Pancreas (tissue), 10 donors: ENCODE measurements at regions not wholly inside any gene's neighbourhood (a gene's known extent, or its start where the extent isn't known, plus 50 kb on each side); places are given as distances from the start of the nearest gene placed in this dataset.

ENCODE experiments used
- ATAC-seq, 4 donors: fragments of 200-7000 bp; cut with Tn5 transposase; one replicate each; pipeline versions ENCODE4 v1.8.0 to v1.9.1; 2020; ENCODE audit warnings: mild to moderate bottlenecking in 4 of 4, moderate library complexity in 4 of 4
- DNase-seq, 6 donors: peaks; one replicate each; pipeline ENCODE4 v3.0.0-alpha.2; 2020
- FAIRE-seq: peaks from 2 replicates; lab custom pipeline; 2012; peaks lifted over from hg19 to GRCh38; lab: Jason Lieb, UNC
- H3K27ac ChIP-seq, 4 donors: fragments of 200-600 bp; sonication (generic); 1 replicate in 3 of 4; 2 replicates in 1 of 4; pipeline versions ENCODE4 v1.5.0 to v1.8.0; 2020
- H3K27me3 ChIP-seq, 4 donors: fragments of 200-600 bp; one replicate each; pipeline ENCODE4 v1.8.0; 2021
- H3K36me3 ChIP-seq, 3 donors: fragments of 200-600 bp; sonication (generic) in 1 of 3; one replicate each; pipeline versions ENCODE4 v1.5.0 to v1.8.0; 2020 to 2021
- H3K4me1 ChIP-seq, 3 donors: fragments of 200-600 bp; one replicate each; pipeline ENCODE4 v1.8.0; 2021
- H3K4me3 ChIP-seq, 4 donors: fragments of 200-600 bp; sonication (generic) in 2 of 4; one replicate each; pipeline versions ENCODE4 v1.5.0 to v1.8.0; 2020 to 2021
- H3K9me3 ChIP-seq, 4 donors: fragments of 200-600 bp; one replicate each; pipeline ENCODE4 v1.8.0; 2021
- CTCF ChIP-seq, 4 donors: fragments of 200-600 bp; sonication (generic) in 3 of 4; IDR thresholded peaks; one replicate each; pipeline versions ENCODE4 v1.5.0 to v1.8.0; 2021; ENCODE audit warnings: antibody characterized with exemption in 4 of 4
- WGBS, 2 donors: extraction: QIAGEN DNeasy Blood & Tissue Kit; methylation state at CpG; one replicate each; pipeline ENCODE4 v1.1.7; 2013; 5-methylcytosine and 5-hydroxymethylcytosine counted together
- intact Hi-C, 3 donors: fragments of 100-400 bp; cut with DNase I; formaldehyde crosslinking; loops; one replicate each; pipeline versions ENCODE4 v1.11.1 to v1.14.2; 2022
- donor health status: healthy with polysubstance abuse.
- donor health status: DM: no; HTN: no; CAD: no; lungs with moderate emphysema.
- donor health status: DM: no; HTN: no; CAD: no.
- donor health status: control.
- donor health status: control.
- donor health status: Bipolar disorder and iron deficiency.
- donor health status: DM: yes; HTN: yes; CAD: no.
- donor health status: DM: no; HTN: no; CAD: no.
- donor health status: DM: no; HTN: no; CAD: no.
- donor health status: DM: yes; HTN: yes; CAD: no.

DNA sequence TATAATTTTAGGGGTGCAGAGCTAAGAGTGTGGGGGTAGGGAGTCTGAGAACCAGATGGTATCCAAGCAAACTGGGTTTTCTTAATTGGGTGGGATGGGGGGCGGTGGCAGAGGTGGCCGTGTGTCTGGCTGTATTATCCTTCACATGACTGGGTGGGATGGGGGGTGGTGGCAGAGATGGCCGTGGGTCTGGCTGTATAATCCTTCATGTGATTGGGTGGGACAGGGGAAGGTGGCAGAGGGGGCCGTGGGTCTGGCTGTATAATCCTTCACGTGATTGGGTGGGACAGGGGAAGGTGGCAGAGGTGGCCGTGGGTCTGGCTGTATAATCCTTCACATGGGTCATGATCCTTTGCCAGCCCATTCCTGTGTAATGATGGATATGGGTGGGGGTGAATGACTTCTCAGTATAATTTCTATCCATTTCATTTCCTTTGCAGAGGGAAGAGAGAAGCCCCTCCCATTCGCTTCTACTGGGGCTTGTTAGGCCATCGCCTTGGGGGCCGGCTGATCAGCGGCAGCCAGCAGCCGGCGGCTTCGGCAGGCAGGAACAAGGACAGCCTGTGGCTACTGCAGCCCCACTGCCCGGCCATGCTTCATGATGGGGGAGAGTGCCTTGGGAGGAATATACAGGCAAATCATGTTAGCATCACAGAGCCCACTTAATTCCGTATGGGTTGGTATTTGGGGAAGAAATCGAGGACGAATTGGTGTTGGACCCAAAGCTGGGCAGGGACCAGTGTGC lies 179.6 kb upstream of the MKI67 start:
- peaks cover 0 to 1% (median 0%) of the 10 kb centered on the region in 4 donors for H3K27me3 ChIP-seq
- H3K9me3 ChIP-seq = no peaks in the 10 kb centered on the region
- no peak overlapping the region for H3K4me3 ChIP-seq
- H3K27ac ChIP-seq = no peak overlapping the region
- 63 to 72% methylated on average over 17 of the region's 17 CpGs for WGBS, 2 donors
- intact Hi-C loops = no loop called here
- ATAC-seq (no peak), FAIRE-seq (no peak), DNase-seq (no peak)
- H3K4me1 ChIP-seq = no peaks in the 10 kb centered on the region
- no peak for TF ChIP-seq CTCF (IDR thresholded peaks at IDR 0.05)
- no peaks in the 10 kb centered on the region for H3K36me3 ChIP-seq

- no peaks in the 10 kb centered on the region for H3K4me1 ChIP-seq
- WGBS, 2 donors = 51 to 63% methylated on average over 6 of the region's 6 CpGs
- intact Hi-C loops = no loop called here
- no peak overlapping the region for H3K27ac ChIP-seq
- H3K4me3 ChIP-seq = no peak overlapping the region
- H3K36me3 ChIP-seq = no peaks in the 10 kb centered on the region
- H3K9me3 ChIP-seq = no peaks in the 10 kb centered on the region
- H3K27me3 ChIP-seq = peaks cover 0 to 3% (median 0%) of the 10 kb centered on the region in 4 donors
- no peak for TF ChIP-seq CTCF (IDR thresholded peaks at IDR 0.05)
- no peak for FAIRE-seq
- no peak for DNase-seq
- no peak for ATAC-seq
Measured at GRCh38 chr10:128306535-128306934, 180.3 kb upstream of the MKI67 start.

- Histone ChIP-seq H3K4me3 (no peak overlapping the region), H3K4me1 (no peaks in the 10 kb centered on the region), H3K36me3 (no peaks in the 10 kb centered on the region), H3K9me3 (no peaks in the 10 kb centered on the region), H3K27me3 (peaks cover 0 to 3% (median 0%) of the 10 kb centered on the region in 4 donors), H3K27ac (no peak overlapping the region)
- ATAC-seq = no peak
- WGBS, 2 donors = 50 to 72% methylated on average over 2 of the region's 2 CpGs
- FAIRE-seq = no peak
- intact Hi-C loops = no loop called here
- TF ChIP-seq CTCF (IDR thresholded peaks at IDR 0.05) = no peak
- no peak for DNase-seq
Measured at GRCh38 chr10:128306966-128307365, 180.7 kb upstream of the MKI67 start.

- Histone ChIP-seq H3K36me3 (no peaks in the 10 kb centered on the region), H3K27ac (no peak overlapping the region), H3K27me3 (peaks cover 0 to 3% (median 0%) of the 10 kb centered on the region in 4 donors), H3K4me1 (no peaks in the 10 kb centered on the region), H3K4me3 (no peak overlapping the region), H3K9me3 (no peaks in the 10 kb centered on the region)
- FAIRE-seq (no peak), ATAC-seq (no peak), DNase-seq (no peak)
- intact Hi-C loops = no loop called here
- no peak for TF ChIP-seq CTCF (IDR thresholded peaks at IDR 0.05)
- 55 to 56% methylated on average over 1 of the region's 1 CpG for WGBS, 2 donors
Measured at GRCh38 chr10:128307820-128308219, 181.6 kb upstream of the MKI67 start.

DNA sequence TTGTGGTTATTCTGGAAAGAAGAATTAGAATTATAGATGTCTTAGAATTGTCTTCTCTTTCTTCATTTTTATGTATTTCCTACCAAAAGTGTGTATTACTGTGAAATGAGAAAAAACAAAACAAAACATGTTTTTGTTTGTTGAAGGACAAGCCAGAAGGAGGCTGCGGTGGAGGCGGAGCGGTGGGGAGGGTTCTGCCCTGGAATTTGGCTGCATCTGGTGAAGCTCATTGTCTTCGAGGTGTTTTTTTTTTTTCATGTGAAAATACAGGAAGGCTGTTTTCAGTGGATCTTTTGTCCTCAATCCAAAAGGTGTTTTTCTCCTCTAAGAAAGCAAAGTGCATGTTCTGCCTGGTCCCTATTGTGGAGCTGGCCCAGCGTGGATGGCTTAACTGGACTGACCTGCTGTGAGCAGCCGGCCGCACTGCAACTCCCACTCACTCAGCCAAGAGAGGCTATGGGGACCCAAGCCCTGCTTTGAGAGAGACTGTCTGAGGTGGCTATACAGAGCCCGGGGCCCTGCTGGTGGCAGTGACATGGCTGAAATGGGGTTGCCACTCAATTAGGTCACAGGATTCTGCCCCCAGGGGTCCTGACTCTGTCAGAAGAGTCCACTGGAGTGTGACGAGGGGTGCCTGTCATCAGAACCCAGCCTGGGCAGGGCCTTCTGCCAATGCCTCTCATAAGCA lies 184.9 kb upstream of the MKI67 start:
- FAIRE-seq = no peak
- Histone ChIP-seq H3K4me3 (no peak overlapping the region), H3K27ac (no peak overlapping the region), H3K36me3 (no peaks in the 10 kb centered on the region), H3K9me3 (no peaks in the 10 kb centered on the region), H3K27me3 (peaks cover 0 to 3% (median 0%) of the 10 kb centered on the region in 4 donors), H3K4me1 (no peaks in the 10 kb centered on the region)
- ATAC-seq = no peak
- DNase-seq = no peak
- intact Hi-C loops = no loop called here
- no peak for TF ChIP-seq CTCF (IDR thresholded peaks at IDR 0.05)
- 57 to 59% methylated on average over 9 of the region's 9 CpGs for WGBS, 2 donors
